HL-60 (cell line): ENCODE measurements at regions not wholly inside any gene's neighbourhood (a gene's known extent, or its start where the extent isn't known, plus 50 kb on each side); places are given as distances from the start of the nearest gene placed in this dataset.

Experiments used
- TF ChIP-seq, protein P1 (sequence below): IDR thresholded peaks from one replicate; pipeline ENCODE4 v1.5.1; 2011; ENCODE audit warnings: low read length, control low read depth, inconsistent platforms; ENCODE audit not compliant: insufficient read depth
- TF ChIP-seq, protein P2 (sequence below): IDR thresholded peaks from 2 replicates; pipeline ENCODE4 v1.6.1; 2012; ENCODE audit warnings: low read depth; ENCODE audit not compliant: insufficient replicate concordance

DNA sequence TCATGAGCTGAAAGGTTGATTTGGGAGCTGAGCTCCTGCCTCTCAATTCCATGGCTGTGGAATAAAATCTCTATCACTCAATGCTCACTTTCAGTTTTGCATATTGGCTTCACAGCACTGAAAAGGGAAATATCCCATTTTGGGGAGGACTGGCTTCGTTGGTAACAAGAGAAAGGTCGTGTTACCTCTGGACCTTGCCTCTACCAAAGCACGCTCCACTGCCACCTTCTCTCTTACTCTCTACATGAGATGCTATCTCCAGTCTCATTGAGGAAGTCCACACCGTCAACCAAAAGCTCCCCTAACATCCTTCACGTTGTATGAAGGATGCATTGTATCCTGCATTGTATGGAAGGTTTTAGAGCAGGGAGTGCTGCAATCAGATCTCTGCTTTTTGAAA, 195.0 kb upstream of the LDB2 start:
- TF ChIP-seq, protein P1, sequence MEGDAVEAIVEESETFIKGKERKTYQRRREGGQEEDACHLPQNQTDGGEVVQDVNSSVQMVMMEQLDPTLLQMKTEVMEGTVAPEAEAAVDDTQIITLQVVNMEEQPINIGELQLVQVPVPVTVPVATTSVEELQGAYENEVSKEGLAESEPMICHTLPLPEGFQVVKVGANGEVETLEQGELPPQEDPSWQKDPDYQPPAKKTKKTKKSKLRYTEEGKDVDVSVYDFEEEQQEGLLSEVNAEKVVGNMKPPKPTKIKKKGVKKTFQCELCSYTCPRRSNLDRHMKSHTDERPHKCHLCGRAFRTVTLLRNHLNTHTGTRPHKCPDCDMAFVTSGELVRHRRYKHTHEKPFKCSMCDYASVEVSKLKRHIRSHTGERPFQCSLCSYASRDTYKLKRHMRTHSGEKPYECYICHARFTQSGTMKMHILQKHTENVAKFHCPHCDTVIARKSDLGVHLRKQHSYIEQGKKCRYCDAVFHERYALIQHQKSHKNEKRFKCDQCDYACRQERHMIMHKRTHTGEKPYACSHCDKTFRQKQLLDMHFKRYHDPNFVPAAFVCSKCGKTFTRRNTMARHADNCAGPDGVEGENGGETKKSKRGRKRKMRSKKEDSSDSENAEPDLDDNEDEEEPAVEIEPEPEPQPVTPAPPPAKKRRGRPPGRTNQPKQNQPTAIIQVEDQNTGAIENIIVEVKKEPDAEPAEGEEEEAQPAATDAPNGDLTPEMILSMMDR, result no peak
- TF ChIP-seq, protein P2, sequence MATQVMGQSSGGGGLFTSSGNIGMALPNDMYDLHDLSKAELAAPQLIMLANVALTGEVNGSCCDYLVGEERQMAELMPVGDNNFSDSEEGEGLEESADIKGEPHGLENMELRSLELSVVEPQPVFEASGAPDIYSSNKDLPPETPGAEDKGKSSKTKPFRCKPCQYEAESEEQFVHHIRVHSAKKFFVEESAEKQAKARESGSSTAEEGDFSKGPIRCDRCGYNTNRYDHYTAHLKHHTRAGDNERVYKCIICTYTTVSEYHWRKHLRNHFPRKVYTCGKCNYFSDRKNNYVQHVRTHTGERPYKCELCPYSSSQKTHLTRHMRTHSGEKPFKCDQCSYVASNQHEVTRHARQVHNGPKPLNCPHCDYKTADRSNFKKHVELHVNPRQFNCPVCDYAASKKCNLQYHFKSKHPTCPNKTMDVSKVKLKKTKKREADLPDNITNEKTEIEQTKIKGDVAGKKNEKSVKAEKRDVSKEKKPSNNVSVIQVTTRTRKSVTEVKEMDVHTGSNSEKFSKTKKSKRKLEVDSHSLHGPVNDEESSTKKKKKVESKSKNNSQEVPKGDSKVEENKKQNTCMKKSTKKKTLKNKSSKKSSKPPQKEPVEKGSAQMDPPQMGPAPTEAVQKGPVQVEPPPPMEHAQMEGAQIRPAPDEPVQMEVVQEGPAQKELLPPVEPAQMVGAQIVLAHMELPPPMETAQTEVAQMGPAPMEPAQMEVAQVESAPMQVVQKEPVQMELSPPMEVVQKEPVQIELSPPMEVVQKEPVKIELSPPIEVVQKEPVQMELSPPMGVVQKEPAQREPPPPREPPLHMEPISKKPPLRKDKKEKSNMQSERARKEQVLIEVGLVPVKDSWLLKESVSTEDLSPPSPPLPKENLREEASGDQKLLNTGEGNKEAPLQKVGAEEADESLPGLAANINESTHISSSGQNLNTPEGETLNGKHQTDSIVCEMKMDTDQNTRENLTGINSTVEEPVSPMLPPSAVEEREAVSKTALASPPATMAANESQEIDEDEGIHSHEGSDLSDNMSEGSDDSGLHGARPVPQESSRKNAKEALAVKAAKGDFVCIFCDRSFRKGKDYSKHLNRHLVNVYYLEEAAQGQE, result no peak
